Colonic mucosa (tissue), 4 donors: ENCODE measurements at regions not wholly inside any gene's neighbourhood (a gene's known extent, or its start where the extent isn't known, plus 50 kb on each side); places are given as distances from the start of the nearest gene placed in this dataset.

Experiments
- DNase-seq: peaks from one replicate; pipeline ENCODE4 v3.0.0-alpha.2; 2020
- H3K27ac ChIP-seq: fragments of 200-600 bp; one replicate; pipeline ENCODE4 v1.8.0; 2021
- H3K27me3 ChIP-seq: fragments of 200-600 bp; one replicate; pipeline ENCODE4 v1.8.0; 2021
- H3K36me3 ChIP-seq: fragments of 200-600 bp; one replicate; pipeline ENCODE4 v1.8.0; 2021
- H3K4me1 ChIP-seq: fragments of 200-600 bp; one replicate; pipeline ENCODE4 v1.8.0; 2021; ENCODE audit warnings: mild to moderate bottlenecking
- H3K4me3 ChIP-seq: fragments of 200-600 bp; one replicate; pipeline ENCODE4 v1.8.0; 2021
- H3K9ac ChIP-seq, 2 donors: one replicate each; pipeline ENCODE4 v1.7.0; 2013; ENCODE audit warnings: control low read depth in 2 of 2, low read depth in 2 of 2, low read length in 2 of 2
- H3K9me3 ChIP-seq: fragments of 200-600 bp; one replicate; pipeline ENCODE4 v1.8.0; 2021
- CTCF ChIP-seq: fragments of 200-600 bp; IDR thresholded peaks from one replicate; pipeline ENCODE4 v1.8.0; 2022; ENCODE audit warnings: antibody characterized with exemption, mild to moderate bottlenecking
- intact Hi-C: fragments of 100-400 bp; cut with DNase I; formaldehyde crosslinking; loops from one replicate; pipeline ENCODE4 v1.14.1; 2022
- donor health status: healthy.
- donor health status: DM: no; HTN: no; CAD: no.
- donor health status: DM: no; HTN: no; CAD: no.

- intact Hi-C loops = no loop called here
- no peak for TF ChIP-seq CTCF
Observed at GRCh38 chr3:40915346-40915865, 283.9 kb upstream of the CTNNB1 start.

GRCh38 chr3:40920041-40920440 is 279.3 kb upstream of the CTNNB1 start:
- no peak for TF ChIP-seq CTCF
- Histone ChIP-seq H3K4me1 (peaks cover 5% of the 10 kb centered on the region), H3K9ac (no peak overlapping the region), H3K27me3 (no peaks in the 10 kb centered on the region), H3K9me3 (no peaks in the 10 kb centered on the region), H3K27ac (no peak overlapping the region), H3K36me3 (no peaks in the 10 kb centered on the region), H3K4me3 (no peak overlapping the region)
- no peak for DNase-seq
- intact Hi-C loops = no loop called here

More at GRCh38 chr3:40915346-40915865, 283.9 kb upstream of the CTNNB1 start:
- H3K27me3 ChIP-seq = no peaks in the 10 kb centered on the region
- no peaks in the 10 kb centered on the region for H3K9me3 ChIP-seq
- H3K36me3 ChIP-seq = no peaks in the 10 kb centered on the region
- H3K4me3 ChIP-seq = no peak overlapping the region
- no peak for DNase-seq
- H3K9ac ChIP-seq = no peak overlapping the region
- H3K27ac ChIP-seq = no peak overlapping the region
- peaks cover 11% of the 10 kb centered on the region for H3K4me1 ChIP-seq

- H3K4me3 ChIP-seq = no peak overlapping the region
- H3K27ac ChIP-seq = no peak overlapping the region
- intact Hi-C loops = no loop called here
- H3K9ac ChIP-seq = no peak overlapping the region
- no peak for TF ChIP-seq CTCF
- H3K36me3 ChIP-seq = no peaks in the 10 kb centered on the region
- no peaks in the 10 kb centered on the region for H3K27me3 ChIP-seq
- DNase-seq = no peak
- H3K9me3 ChIP-seq = no peaks in the 10 kb centered on the region
- H3K4me1 ChIP-seq = peaks cover 5% of the 10 kb centered on the region
Observed at GRCh38 chr3:40921251-40921650, 278.1 kb upstream of the CTNNB1 start.

GRCh38 chr3:40923143-40923542 is 276.2 kb upstream of the CTNNB1 start:
- no peak for TF ChIP-seq CTCF
- intact Hi-C loops = no loop called here
- Histone ChIP-seq H3K4me3 (no peak overlapping the region), H3K4me1 (peaks cover 5% of the 10 kb centered on the region), H3K36me3 (no peaks in the 10 kb centered on the region), H3K27ac (no peak overlapping the region), H3K9me3 (no peaks in the 10 kb centered on the region), H3K9ac (no peak overlapping the region), H3K27me3 (no peaks in the 10 kb centered on the region)
- no peak for DNase-seq

GRCh38 chr3:40923651-40924050 is 275.7 kb upstream of the CTNNB1 start:
- no peak for TF ChIP-seq CTCF
- H3K9ac ChIP-seq = no peak overlapping the region
- no peak overlapping the region for H3K27ac ChIP-seq
- H3K4me1 ChIP-seq = peaks cover 5% of the 10 kb centered on the region
- no peak for DNase-seq
- H3K9me3 ChIP-seq = no peaks in the 10 kb centered on the region
- no peaks in the 10 kb centered on the region for H3K27me3 ChIP-seq
- H3K36me3 ChIP-seq = no peaks in the 10 kb centered on the region
- intact Hi-C loops = no loop called here
- no peak overlapping the region for H3K4me3 ChIP-seq
